GM23338 (cell line): ENCODE measurements at regions not wholly inside any gene's neighbourhood (a gene's known extent, or its start where the extent isn't known, plus 50 kb on each side); places are given as distances from the start of the nearest gene placed in this dataset.

ENCODE experiments used
- ATAC-seq: fragments of 200-7000 bp; cut with Tn5 transposase; 3 replicates; pipeline ENCODE4 v1.9.1; 2020
- DNase-seq: peaks from one replicate; pipeline ENCODE4 v3.0.0-alpha.2; 2015; ENCODE audit warnings: low spot score
- H2AFZ ChIP-seq: fragments of 200-600 bp; sonication (generic); 2 replicates; pipeline ENCODE4 v1.8.0; 2016; ENCODE audit warnings: antibody characterized with exemption, mild to moderate bottlenecking, moderate library complexity
- H3F3A ChIP-seq: fragments of 200-600 bp; sonication (generic); replicated peaks from 2 replicates; pipeline ENCODE4 v1.8.0; 2017; ENCODE audit warnings: antibody characterized with exemption, mixed run types, low read depth
- H3K27ac ChIP-seq: fragments of 200-600 bp; sonication (generic); 2 replicates; pipeline ENCODE4 v1.6.1; 2016; ENCODE audit warnings: low read depth
- H3K27me3 ChIP-seq: fragments of 200-600 bp; sonication (generic); 2 replicates; pipeline ENCODE4 v1.8.0; 2016; ENCODE audit warnings: mild to moderate bottlenecking, mixed run types, moderate library complexity; ENCODE audit not compliant: insufficient read depth
- H3K36me3 ChIP-seq: fragments of 200-600 bp; sonication (generic); 2 replicates; pipeline ENCODE4 v1.8.0; 2016; ENCODE audit warnings: mild to moderate bottlenecking; ENCODE audit not compliant: insufficient read depth
- H3K4me1 ChIP-seq: fragments of 200-600 bp; sonication (generic); 2 replicates; pipeline ENCODE4 v1.8.0; 2016; ENCODE audit warnings: mild to moderate bottlenecking, moderate library complexity; ENCODE audit not compliant: insufficient read depth
- H3K4me2 ChIP-seq: fragments of 200-600 bp; sonication (generic); 2 replicates; pipeline ENCODE4 v1.7.1; 2017; ENCODE audit warnings: mixed run types
- H3K4me3 ChIP-seq: fragments of 200-600 bp; sonication (generic); 2 replicates; pipeline ENCODE4 v1.6.1; 2016; ENCODE audit warnings: mixed run types
- H3K79me2 ChIP-seq: fragments of 200-600 bp; sonication (generic); replicated peaks from 2 replicates; pipeline ENCODE4 v1.8.0; 2017; ENCODE audit warnings: mild to moderate bottlenecking; ENCODE audit not compliant: insufficient read depth
- H3K9me2 ChIP-seq: fragments of 200-600 bp; sonication (generic); 2 replicates; pipeline ENCODE4 v1.8.0; 2017; ENCODE audit not compliant: insufficient read depth
- H4K20me1 ChIP-seq: fragments of 200-600 bp; sonication (generic); replicated peaks from 2 replicates; pipeline ENCODE4 v1.8.0; 2017; ENCODE audit warnings: mild to moderate bottlenecking; ENCODE audit not compliant: insufficient read depth
- H3K27ac Mint-ChIP-seq: 2 replicates; pipeline ENCODE4 v1.8.0; 2020; ENCODE audit warnings: inconsistent platforms, mild to moderate bottlenecking, moderate library complexity, mixed read lengths
- H3K27me3 Mint-ChIP-seq: 3 replicates; pipeline ENCODE4 v1.8.0; 2022; ENCODE audit warnings: low read depth, mild to moderate bottlenecking, moderate library complexity, mixed read lengths, inconsistent platforms; ENCODE audit not compliant: insufficient read depth, poor library complexity
- H3K36me3 Mint-ChIP-seq: 3 replicates; pipeline ENCODE4 v1.8.0; 2021; ENCODE audit warnings: low read depth, mild to moderate bottlenecking, inconsistent platforms, moderate library complexity, mixed read lengths
- H3K4me1 Mint-ChIP-seq: 3 replicates; pipeline ENCODE4 v1.8.0; 2020; ENCODE audit warnings: mild to moderate bottlenecking, inconsistent platforms, mixed read lengths
- H3K4me3 Mint-ChIP-seq: 3 replicates; pipeline ENCODE4 v1.8.0; 2021; ENCODE audit warnings: moderate library complexity, mild to moderate bottlenecking, inconsistent platforms, mixed read lengths
- H3K9me3 Mint-ChIP-seq: 3 replicates; pipeline ENCODE4 v1.8.0; 2020; ENCODE audit warnings: moderate library complexity, mild to moderate bottlenecking, inconsistent platforms, mixed read lengths
- CREB1 ChIP-seq: fragments of 250-450 bp; sonication (Bioruptor Pico); IDR thresholded peaks from 2 replicates; pipeline ENCODE4 v1.5.0; 2020; ENCODE audit warnings: low read depth, mild to moderate bottlenecking, moderate library complexity
- CTCF ChIP-seq, 2 experiments: fragments of 200-600 bp in 1 of 2; sonication (generic) in 1 of 2; conservative IDR thresholded peaks; 2 replicates each; pipeline versions ENCODE4 v1.5.1 to v1.6.1; 2016 to 2017; ENCODE audit warnings: antibody characterized with exemption in 2 of 2, low read depth in 2 of 2, mild to moderate bottlenecking in 2 of 2, moderate library complexity in 1 of 2
- EZH2 ChIP-seq: fragments of 200-600 bp; sonication (generic); IDR thresholded peaks from one replicate; pipeline ENCODE4 v1.8.0; 2017; ENCODE audit warnings: antibody characterized with exemption, mild to moderate bottlenecking, low read depth; ENCODE audit not compliant: unreplicated experiment
- EZH2phosphoT487 ChIP-seq: fragments of 200-600 bp; sonication (generic); IDR thresholded peaks from one replicate; pipeline ENCODE4 v1.8.1; 2018; ENCODE audit warnings: antibody characterized with exemption; ENCODE audit not compliant: unreplicated experiment
- JUNB ChIP-seq: IDR thresholded peaks from one replicate; pipeline ENCODE4 v1.6.1; 2016; ENCODE audit warnings: antibody characterized with exemption; ENCODE audit not compliant: unreplicated experiment
- NANOG ChIP-seq: IDR thresholded peaks from 2 replicates; pipeline ENCODE4 v1.6.1; 2016; ENCODE audit warnings: antibody characterized with exemption, borderline replicate concordance
- POLR2AphosphoS5 ChIP-seq: IDR thresholded peaks from 2 replicates; pipeline ENCODE4 v1.6.1; 2016; ENCODE audit warnings: antibody characterized with exemption, low read depth
- STAT1 ChIP-seq: IDR thresholded peaks from one replicate; pipeline ENCODE4 v1.6.1; 2016; ENCODE audit warnings: antibody characterized with exemption; ENCODE audit not compliant: unreplicated experiment
- ZNF114 ChIP-seq: fragments of 250-450 bp; sonication (Bioruptor Pico); IDR thresholded peaks from 2 replicates; pipeline ENCODE4 v1.5.0; 2020; ENCODE audit warnings: mild to moderate bottlenecking, moderate library complexity
- ZNF331 ChIP-seq: fragments of 250-450 bp; sonication (Bioruptor Pico); IDR thresholded peaks from 2 replicates; pipeline ENCODE4 v1.5.0; 2020; ENCODE audit warnings: low read depth, mild to moderate bottlenecking, moderate library complexity
- TF ChIP-seq, protein P1 (sequence below): fragments of 250-450 bp; sonication (Bioruptor Pico); IDR thresholded peaks from 2 replicates; pipeline ENCODE4 v1.5.0; 2020; ENCODE audit warnings: mild to moderate bottlenecking, moderate library complexity
- TF ChIP-seq, protein P2 (sequence below): IDR thresholded peaks from 2 replicates; pipeline ENCODE4 v1.6.1; 2016; ENCODE audit warnings: antibody characterized with exemption
- TF ChIP-seq, protein P3 (sequence below): IDR thresholded peaks from one replicate; pipeline ENCODE4 v1.6.1; 2018; ENCODE audit warnings: antibody characterized with exemption; ENCODE audit not compliant: unreplicated experiment

DNA sequence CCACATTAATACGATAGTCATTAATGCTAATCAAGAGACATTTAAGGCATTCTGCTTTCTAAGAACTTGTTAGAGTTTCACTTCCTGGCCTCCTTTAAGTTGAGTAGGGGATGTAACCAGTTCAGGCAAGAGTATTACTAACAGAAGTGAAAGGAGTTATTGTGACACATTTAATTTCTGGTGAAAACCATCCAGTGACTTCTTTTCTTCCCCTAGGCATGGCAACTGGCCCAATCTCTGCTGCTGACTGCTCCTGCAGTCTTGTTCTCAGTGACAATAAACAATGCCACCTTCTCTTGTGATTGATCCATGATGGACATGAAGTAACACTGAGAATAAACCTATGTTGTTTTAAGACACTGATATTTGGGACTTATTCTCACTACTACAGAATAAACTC, 130.9 kb upstream of the DEFB112 start:
- H3K9me2 ChIP-seq, result no peaks in the 10 kb centered on the region
- H3K36me3 ChIP-seq, result no peaks in the 10 kb centered on the region
- Mint-ChIP-seq H3K4me3 (no peak overlapping the region), H3K27ac (no peak overlapping the region), H3K27me3 (no peaks in the 10 kb centered on the region), H3K9me3 (no peaks in the 10 kb centered on the region), H3K4me1 (no peaks in the 10 kb centered on the region), H3K36me3 (no peaks in the 10 kb centered on the region)
- H3K79me2 ChIP-seq, result no peaks in the 10 kb centered on the region
- no peak overlapping the region for H3K4me2 ChIP-seq
- H3K27me3 ChIP-seq, result no peaks in the 10 kb centered on the region
- no peaks in the 10 kb centered on the region for H3F3A ChIP-seq
- DNase-seq, result no peak
- H2AFZ ChIP-seq, result no peak overlapping the region
- no peak overlapping the region for H3K4me3 ChIP-seq
- no peaks in the 10 kb centered on the region for H4K20me1 ChIP-seq
- TF ChIP-seq, protein P1, sequence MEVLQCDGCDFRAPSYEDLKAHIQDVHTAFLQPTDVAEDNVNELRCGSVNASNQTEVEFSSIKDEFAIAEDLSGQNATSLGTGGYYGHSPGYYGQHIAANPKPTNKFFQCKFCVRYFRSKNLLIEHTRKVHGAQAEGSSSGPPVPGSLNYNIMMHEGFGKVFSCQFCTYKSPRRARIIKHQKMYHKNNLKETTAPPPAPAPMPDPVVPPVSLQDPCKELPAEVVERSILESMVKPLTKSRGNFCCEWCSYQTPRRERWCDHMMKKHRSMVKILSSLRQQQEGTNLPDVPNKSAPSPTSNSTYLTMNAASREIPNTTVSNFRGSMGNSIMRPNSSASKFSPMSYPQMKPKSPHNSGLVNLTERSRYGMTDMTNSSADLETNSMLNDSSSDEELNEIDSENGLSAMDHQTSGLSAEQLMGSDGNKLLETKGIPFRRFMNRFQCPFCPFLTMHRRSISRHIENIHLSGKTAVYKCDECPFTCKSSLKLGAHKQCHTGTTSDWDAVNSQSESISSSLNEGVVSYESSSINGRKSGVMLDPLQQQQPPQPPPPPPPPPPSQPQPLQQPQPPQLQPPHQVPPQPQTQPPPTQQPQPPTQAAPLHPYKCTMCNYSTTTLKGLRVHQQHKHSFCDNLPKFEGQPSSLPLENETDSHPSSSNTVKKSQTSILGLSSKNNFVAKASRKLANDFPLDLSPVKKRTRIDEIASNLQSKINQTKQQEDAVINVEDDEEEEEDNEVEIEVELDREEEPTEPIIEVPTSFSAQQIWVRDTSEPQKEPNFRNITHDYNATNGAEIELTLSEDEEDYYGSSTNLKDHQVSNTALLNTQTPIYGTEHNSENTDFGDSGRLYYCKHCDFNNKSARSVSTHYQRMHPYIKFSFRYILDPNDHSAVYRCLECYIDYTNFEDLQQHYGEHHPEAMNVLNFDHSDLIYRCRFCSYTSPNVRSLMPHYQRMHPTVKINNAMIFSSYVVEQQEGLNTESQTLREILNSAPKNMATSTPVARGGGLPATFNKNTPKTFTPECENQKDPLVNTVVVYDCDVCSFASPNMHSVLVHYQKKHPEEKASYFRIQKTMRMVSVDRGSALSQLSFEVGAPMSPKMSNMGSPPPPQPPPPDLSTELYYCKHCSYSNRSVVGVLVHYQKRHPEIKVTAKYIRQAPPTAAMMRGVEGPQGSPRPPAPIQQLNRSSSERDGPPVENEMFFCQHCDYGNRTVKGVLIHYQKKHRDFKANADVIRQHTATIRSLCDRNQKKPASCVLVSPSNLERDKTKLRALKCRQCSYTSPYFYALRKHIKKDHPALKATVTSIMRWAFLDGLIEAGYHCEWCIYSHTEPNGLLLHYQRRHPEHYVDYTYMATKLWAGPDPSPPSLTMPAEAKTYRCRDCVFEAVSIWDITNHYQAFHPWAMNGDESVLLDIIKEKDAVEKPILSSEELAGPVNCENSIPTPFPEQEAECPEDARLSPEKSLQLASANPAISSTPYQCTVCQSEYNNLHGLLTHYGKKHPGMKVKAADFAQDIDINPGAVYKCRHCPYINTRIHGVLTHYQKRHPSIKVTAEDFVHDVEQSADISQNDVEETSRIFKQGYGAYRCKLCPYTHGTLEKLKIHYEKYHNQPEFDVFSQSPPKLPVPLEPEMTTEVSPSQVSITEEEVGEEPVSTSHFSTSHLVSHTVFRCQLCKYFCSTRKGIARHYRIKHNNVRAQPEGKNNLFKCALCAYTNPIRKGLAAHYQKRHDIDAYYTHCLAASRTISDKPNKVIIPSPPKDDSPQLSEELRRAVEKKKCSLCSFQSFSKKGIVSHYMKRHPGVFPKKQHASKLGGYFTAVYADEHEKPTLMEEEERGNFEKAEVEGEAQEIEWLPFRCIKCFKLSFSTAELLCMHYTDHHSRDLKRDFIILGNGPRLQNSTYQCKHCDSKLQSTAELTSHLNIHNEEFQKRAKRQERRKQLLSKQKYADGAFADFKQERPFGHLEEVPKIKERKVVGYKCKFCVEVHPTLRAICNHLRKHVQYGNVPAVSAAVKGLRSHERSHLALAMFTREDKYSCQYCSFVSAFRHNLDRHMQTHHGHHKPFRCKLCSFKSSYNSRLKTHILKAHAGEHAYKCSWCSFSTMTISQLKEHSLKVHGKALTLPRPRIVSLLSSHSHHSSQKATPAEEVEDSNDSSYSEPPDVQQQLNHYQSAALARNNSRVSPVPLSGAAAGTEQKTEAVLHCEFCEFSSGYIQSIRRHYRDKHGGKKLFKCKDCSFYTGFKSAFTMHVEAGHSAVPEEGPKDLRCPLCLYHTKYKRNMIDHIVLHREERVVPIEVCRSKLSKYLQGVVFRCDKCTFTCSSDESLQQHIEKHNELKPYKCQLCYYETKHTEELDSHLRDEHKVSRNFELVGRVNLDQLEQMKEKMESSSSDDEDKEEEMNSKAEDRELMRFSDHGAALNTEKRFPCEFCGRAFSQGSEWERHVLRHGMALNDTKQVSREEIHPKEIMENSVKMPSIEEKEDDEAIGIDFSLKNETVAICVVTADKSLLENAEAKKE (CRISPR knock-in tag), result no peak
- TF ChIP-seq ZNF114 (CRISPR knock-in tag) (no peak), ZNF331 (CRISPR knock-in tag) (no peak), EZH2 (no peak), STAT1 (no peak), EZH2phosphoT487 (no peak), POLR2AphosphoS5 (no peak), CTCF (conservative IDR thresholded peaks at IDR 0.05; ENCODE audit: low read depth in 2 of 2) (no peak), NANOG (no peak), CREB1 (CRISPR knock-in tag) (no peak), JUNB (no peak)
- TF ChIP-seq, protein P2, sequence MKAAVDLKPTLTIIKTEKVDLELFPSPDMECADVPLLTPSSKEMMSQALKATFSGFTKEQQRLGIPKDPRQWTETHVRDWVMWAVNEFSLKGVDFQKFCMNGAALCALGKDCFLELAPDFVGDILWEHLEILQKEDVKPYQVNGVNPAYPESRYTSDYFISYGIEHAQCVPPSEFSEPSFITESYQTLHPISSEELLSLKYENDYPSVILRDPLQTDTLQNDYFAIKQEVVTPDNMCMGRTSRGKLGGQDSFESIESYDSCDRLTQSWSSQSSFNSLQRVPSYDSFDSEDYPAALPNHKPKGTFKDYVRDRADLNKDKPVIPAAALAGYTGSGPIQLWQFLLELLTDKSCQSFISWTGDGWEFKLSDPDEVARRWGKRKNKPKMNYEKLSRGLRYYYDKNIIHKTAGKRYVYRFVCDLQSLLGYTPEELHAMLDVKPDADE, result no peak
- TF ChIP-seq, protein P3, sequence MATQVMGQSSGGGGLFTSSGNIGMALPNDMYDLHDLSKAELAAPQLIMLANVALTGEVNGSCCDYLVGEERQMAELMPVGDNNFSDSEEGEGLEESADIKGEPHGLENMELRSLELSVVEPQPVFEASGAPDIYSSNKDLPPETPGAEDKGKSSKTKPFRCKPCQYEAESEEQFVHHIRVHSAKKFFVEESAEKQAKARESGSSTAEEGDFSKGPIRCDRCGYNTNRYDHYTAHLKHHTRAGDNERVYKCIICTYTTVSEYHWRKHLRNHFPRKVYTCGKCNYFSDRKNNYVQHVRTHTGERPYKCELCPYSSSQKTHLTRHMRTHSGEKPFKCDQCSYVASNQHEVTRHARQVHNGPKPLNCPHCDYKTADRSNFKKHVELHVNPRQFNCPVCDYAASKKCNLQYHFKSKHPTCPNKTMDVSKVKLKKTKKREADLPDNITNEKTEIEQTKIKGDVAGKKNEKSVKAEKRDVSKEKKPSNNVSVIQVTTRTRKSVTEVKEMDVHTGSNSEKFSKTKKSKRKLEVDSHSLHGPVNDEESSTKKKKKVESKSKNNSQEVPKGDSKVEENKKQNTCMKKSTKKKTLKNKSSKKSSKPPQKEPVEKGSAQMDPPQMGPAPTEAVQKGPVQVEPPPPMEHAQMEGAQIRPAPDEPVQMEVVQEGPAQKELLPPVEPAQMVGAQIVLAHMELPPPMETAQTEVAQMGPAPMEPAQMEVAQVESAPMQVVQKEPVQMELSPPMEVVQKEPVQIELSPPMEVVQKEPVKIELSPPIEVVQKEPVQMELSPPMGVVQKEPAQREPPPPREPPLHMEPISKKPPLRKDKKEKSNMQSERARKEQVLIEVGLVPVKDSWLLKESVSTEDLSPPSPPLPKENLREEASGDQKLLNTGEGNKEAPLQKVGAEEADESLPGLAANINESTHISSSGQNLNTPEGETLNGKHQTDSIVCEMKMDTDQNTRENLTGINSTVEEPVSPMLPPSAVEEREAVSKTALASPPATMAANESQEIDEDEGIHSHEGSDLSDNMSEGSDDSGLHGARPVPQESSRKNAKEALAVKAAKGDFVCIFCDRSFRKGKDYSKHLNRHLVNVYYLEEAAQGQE, result no peak
- ATAC-seq, result no peak
- no peak overlapping the region for H3K27ac ChIP-seq
- no peaks in the 10 kb centered on the region for H3K4me1 ChIP-seq
